HG03460 (cell line): ENCODE measurements at regions not wholly inside any gene's neighbourhood (a gene's known extent, or its start where the extent isn't known, plus 50 kb on each side); places are given as distances from the start of the nearest gene placed in this dataset.

Experiments used
- ATAC-seq: cut with Tn5 transposase; IDR thresholded peaks from one replicate; pipeline ENCODE4 v1.9.1; 2021; ENCODE audit not compliant: unreplicated experiment

DNA sequence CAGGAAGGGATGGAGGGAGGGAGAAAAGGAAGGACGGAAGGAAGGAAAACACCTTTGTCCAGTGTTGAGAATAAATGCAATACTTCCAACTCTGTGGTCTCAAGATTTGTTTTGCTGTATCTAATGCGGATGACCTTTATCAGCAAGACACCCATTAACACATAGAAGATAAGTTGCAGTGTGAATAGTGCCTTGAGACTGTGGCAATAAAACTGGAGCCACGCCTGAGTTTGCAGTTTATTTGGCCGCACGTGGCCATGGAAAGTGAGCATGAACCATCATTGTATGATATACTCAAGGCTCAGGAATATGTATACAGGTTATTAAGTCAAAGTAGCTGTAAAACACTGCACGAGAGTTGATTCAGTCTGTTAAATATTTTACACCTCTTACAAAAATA is 113.6 kb upstream of the EEA1 start:
- no peak for ATAC-seq

DNA sequence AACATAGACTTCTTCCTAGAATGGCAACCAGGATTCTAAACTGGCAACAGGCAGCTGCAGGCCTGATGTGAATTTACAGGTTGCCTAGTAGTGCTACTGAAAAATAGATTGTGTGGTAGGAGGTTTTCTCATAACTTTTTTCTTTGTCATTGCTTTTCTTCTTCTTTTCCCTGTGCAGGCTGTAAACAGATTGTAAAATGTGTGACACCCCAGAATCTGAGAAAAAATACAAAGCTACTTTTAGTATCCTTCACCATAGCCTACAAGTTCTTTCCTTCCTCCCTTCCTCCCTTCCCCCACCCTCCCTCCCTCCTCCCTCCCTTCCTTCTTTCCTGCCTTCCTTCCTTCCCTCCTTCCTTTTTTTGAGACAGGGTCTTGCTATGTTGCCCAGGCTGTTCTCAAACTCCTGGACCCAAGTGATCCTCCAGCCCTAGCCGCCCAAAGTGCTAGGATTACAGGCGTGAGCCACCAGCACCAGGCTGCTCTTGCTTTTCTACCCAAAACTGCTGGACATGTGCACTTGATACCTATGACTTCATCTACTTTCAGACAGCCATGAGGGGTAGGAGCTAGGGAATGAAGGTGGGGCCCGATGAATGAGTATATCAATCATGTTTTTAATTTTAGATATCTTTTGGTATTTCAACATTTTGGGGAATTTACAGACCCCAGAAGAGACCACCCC is 114.2 kb upstream of the EEA1 start:
- no peak for ATAC-seq

DNA sequence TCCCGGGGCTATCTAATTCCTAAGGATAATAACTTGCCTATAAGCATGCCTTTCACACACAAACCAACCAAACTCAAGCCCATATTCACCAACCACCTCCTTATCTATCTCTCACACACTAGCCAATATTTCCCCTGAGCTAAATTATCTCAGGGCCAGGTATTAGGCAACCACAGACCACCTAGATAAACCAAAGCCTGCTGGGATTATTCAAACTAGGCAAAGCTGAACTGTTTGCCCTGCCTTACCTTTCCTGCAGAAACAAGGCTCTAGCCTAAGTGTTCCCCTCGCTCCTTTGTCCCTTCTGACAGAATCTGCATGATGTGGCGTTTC is 114.7 kb upstream of the EEA1 start:
- ATAC-seq: no peak

DNA sequence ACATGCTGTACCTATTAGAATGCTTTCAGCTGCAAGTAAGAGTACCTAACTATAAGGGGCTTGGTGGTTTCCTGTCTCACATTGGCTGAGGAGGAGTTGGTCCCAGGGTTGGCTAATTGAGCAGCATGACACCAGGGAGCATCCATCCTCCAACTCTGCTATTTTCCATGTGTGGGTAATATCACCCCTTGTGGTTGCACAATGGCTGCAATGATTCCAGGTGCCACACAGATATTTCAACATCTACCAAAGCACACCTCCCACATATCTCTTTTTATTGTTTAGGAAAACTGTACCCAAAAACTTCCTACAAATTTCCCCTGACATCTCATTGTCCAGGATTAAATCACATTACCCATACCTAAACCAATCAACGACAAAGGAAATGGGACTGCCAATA is 118.0 kb upstream of the EEA1 start:
- ATAC-seq: no peak

DNA sequence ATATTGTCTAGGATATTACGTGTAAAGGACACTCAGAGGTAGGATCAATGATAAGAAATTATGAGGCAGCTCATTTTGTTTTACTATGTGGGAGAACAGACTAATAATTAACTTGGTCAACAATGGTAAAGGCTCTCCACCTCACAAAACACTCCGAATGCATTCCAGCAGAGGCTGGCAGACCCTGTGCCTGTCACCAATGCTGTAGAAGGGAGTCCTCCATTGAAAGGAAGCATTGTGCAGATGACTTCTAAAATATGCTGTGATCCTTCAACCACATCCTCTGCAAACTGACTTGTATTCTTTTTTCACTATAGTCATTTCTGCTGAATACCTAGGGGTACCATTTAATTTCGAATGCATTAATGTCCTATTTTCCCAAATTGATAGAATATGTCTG is 119.6 kb upstream of the EEA1 start:
- no peak for ATAC-seq

DNA sequence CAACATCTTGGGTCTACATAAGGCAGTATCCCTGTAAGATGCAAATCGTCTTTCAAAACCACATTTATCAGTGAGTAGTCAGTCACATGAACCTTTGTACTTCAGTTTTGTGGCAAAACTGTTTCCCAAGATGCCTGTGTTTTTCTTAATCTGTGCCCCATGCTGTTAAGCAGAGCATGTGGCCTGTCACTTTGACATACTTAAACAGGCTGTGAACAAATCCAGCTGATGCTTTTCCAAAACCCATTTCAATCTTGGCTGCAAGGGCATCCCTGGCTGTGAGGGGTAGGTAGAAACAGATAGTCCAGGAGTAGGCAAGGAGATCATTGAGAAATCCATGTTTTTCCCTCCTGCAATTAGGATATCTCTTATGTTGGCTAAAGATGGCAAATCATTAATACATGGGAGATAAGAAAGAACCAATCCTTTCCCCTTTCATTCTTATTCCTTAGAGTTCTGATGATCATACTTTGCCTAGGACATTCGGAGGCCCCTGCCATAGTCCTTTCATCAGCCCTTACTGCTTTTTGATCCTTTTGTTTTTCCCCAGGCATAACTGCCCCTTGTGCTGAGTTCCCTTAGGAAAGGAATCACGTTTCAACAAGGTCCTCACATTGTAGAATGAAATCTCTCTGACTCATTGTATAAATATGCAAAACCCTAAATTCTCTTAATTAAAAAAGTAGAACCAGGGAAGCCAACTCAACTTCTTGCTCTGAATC is 121.1 kb upstream of the EEA1 start:
- no peak for ATAC-seq

DNA sequence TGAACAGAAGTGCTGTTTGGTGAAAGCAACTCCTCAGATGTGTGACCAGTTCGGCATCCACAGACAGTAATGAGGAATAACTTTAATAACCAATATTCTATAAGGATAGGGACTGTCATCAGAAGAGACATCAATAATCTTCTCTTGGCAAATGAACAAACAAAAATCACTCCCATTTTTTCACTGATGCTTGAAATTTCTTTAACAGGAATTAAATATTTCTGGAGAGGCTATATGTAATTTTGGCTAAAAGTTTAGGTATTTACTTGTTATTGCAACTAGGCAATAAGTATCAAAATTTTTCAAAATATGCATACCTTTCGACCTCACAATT is 121.6 kb upstream of the EEA1 start:
- ATAC-seq: no peak

DNA sequence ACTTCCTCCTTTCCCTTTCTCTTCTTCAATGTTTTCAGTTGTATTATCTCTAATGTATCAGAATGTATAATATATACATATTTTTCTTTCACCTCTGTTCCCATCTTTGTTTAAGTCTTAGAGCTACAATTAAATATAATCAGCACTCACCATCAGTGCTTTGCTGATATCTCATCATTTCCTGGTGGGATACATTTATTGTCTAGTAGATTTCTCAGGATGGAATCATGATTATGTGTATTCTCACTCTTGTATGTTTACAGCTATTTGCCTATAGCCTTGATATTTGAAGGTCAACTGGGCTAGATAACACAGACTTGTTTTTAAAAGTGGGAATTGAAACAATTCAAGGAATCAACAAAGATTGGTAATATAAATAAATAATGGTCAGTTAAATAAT is 124.9 kb upstream of the EEA1 start:
- ATAC-seq: no peak

DNA sequence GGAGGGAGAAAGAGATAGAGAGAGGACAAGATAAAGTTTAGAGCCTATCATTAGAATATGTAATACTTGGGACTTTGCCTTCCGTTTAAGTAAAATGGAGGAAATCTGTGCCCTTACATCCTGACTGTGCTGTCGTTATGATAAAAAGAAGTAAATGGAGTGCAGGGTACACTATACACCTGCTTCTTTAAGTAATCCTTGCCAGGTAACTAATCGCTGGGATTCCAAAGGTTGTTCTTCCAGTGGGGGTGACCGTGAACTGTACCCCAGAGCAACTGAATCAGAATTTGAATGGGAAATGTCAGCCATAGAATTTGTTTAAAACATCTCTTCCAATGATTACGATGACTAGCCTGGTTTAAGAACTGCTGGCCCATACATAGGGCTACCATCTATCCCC is 126.1 kb upstream of the EEA1 start:
- no peak for ATAC-seq

DNA sequence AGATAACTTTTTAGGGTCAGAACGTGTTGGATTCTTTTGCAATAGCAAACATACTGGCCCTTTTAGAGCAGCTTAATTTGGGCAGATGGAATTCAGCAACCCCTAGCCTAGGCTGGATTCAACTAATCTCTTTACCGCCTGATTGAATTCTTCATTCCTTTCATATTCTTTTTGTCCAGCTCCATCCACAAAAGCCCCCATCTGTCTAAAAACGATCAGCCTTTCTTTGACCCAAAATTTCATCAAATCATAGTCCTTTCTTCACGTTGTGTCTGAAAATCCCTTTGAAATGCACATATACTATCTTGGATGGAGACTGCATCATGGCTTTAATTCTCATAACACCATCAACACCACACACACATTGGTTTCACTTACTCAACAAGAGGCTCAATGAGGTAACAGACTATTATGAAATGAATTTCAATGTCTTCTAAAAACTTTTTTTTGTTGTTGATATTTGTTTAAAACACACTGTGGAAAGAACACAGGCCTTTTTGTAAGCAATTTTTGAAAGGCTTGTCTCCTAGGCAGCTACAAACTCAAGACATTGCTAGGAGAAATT is 128.0 kb upstream of the EEA1 start:
- ATAC-seq: no peak

DNA sequence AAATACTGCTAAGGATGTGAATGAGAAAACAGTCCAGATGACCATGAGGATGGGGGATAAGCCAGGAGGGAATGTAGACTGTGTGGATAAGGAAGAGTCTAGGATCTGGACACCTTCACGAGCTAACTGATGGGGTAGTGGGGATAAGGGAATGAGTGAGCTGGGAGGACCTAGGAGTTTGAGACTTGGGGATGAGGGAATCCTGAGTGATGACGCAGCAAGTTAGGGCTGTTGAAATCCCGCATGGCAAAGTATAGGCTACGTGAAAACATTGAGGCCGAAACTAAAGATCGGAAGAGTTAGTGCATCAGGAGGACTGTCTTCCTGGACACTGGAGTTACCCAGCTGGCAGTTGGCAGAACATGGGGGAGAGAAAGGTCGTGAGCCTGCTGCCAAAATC is 129.2 kb upstream of the EEA1 start:
- ATAC-seq: no peak

DNA sequence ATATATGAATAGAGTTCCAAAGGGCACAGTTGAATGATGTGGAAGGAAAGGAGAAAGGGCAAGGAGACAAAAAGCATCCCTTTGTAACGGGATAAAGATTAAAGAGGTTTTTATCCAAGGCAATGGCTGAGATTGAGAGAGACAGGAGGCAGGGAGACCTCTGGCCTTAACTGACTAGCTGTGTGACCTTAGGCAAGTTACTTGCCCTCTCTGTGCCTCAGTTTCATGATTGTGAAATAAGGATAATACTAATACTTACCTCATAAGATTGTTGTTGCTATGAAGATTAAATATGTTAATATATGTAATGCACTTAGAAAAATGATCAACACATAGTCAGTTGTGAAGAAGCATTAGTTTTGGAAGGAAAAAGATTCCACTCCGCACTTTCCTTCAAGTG is 130.2 kb upstream of the EEA1 start:
- no peak for ATAC-seq

DNA sequence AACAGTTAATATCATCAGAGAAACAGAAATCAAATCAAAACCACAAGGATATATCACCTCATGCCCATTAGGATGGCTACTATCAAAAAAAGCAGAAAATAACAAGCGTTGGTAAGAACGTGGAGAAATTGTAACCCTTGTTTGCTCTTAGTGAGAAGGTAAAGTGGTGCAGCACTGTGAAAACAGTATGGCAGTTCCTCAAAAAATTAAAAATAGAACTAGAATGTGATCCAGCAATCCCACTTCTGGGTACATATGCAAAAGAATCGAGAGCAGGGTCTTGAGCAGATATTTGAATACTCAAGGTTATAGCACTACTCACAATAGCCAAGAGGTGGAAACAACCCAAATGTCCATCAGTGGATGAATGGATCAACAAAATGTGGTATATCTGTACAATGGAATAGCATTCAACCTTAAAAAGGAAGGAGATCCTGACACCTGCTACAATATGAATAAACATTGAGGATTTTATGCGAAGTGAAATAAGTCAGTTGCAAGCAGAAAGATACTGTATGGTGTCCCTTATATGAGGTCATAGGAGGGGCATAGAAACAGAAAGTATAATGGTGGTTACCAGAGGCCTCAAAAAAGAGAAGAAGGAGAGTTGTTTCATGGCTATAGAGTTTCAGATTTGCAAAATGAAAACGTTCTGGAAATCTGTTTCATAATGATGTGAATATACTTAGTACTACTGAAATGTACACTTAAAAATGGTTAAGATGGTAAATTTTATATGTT is 131.0 kb upstream of the EEA1 start:
- peak; percentile 99 for ATAC-seq

DNA sequence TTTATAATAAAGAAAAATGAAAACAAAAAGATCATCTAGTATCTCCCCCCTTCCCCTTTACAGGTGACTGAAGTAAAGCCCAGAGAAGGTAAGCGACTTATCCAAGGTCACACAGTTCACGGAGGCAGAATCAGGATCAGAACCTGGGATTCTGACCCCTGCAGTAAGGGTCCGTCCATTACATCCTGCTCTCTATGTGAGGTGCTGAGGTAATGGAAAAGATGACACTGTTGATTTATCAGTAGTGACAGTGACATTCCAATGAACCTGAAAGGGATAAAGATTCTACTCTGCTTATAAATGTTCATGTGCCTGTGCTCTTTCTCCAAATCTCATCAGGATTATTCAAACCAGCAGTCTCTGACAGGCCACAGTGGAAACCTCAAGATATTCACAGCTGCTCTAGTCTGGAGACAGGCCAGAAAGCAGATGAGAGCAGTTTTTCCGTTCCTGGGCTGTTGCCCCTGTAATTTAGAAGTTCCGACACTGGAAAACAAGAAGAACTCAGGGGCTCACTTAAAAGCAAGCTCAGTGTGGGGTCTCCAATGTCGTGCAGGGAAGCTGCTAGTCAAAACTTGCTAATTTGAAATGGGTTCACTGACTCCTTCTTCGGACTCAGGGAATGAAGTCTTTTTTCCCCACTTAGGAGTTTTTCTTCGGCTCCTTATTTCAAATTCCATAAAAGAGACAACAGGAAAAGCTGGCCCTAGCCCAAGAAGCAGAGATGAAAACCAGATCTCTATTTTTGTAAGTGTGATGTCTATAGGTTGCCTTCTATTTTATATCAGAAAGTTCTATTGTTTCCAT is 131.8 kb upstream of the EEA1 start:
- peak; percentile 34 for ATAC-seq

DNA sequence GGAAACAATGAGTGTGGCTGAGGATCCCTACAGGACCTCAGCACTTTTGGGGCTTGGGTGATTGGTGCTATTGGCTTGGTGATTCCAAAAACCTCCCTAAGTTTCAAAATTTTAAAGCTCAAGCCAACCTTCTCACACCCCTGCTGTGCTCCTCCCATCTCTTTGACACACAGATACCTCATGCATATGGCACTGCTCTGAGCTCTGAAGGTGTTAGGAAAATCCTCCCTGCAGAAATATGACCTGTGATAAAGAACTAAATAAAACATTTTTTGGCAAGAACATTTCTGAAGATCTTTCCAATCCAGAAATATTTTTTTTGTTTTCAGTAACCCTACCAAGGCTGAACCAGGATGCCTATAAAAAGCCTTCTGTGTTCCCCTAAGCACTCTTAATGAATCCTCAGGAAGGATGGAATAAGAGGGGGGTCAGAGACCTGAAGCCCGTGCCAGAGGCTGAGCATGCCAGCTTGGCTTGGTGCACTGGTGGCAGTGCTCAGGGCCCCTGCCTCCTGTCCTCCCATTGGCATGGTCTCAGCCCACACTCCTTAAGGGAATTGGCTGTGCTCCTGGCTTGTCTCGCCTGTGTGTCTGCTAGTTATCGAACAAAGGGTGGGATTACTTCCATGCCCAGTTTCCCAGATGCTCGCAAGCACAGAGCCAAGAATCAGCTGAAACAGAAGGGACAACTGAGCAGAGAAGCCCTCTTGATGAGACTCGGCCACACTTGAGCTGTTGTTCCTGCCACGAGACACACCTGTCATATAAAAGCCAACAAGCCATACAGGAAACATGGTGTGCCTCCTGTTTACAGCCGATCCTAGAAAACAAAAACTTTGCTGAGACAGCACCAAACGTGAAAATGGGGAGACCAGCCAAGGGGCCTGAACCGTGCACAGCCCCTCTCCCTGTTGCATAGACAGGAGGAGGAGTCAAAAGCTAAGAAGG is 132.7 kb upstream of the EEA1 start:
- no peak for ATAC-seq

DNA sequence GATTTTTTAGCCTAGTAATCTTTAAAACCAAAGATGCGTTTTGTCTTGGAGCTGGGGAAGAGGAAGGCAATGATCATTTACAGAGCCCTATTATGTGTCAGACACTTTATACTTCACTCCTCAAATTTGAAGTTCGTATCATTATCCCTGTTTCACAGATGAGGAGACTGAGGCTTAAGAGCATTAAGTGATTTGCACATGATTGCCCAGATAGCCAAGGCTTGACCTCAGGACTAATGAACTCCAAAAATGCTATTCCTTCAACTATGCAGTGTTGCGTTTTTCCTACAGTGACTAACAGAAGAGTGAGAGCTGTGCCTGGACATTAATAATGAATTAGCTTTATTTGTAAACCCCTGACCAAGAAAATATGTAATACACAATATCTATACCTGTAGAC is 136.8 kb upstream of the EEA1 start:
- ATAC-seq: no peak

DNA sequence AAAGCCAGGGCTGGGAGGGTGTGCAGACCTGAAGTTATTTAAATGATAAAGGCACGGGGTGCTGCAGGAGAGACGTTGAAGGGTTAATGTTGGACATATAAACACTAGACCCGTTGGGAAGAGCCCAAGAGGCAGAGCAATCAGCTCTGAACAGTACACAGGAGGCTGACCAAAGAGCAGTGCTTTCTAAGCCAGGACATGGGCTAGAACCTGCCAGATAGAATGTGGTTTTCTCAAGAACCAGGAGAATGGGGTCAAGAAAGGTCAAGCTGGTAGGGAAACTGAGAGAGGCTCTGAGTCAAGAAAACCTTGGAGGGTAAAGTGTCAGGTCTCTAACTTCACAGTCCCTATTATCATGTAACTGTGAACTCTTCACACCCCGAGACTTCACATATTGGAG is 143.2 kb upstream of the EEA1 start:
- ATAC-seq: no peak

DNA sequence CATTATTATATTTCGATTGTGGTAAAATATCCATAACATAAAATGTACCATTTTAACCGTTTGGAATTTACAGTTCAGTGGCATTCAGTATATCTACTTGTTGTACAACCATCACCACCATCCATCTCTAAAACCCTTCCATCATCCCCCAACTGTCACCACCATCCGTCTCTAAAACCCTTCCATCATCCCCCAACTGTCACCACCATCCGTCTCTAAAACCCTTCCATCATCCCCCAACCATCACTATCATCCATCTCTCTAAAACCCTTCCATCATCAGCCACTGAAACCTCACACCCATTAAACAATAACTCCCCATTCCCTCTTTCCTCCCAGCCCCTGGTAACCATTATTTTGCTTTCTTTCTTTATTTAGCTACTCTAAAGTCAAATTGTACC is 144.2 kb upstream of the EEA1 start:
- no peak for ATAC-seq

DNA sequence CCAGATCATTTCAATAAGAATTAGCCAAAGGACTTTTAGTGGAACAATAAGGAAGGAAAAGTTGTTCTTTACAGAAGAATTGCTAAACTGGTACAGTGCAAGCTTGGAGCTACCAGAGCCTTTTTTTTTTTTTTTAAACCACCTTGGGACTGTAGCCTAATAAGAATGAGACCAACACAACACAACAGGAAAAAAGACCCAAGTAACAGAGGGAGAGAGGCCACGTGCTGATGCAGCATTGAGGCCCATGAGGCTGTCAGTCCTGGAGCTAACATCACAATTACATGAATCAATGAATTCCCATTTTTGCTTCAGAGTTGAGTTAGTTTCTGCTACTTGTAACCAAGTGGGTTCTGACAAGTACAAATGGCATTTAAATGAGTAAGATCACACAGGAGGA is 149.0 kb upstream of the EEA1 start:
- no peak for ATAC-seq

DNA sequence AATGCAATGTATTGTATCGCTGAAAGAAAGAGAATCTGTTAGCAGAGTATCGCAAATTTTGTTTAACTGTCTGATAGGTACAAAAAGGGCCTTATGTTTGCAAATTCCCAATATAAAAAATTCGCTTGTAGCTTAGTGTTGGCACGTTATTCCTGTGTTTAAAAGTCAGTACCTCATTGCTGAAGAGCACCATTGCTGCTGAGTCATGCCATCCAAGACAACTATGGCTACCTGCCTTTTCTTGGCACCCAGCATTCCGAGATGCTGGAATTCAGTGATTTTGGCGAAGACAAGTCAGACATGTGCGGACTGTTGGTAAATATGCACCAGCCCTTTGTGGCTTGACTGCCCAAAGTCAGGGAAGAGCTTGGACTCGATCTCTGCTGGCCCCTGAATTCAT is 149.5 kb upstream of the EEA1 start:
- no peak for ATAC-seq
